Sigmoid colon (tissue), 6 donors: ENCODE measurements at regions not wholly inside any gene's neighbourhood (a gene's known extent, or its start where the extent isn't known, plus 50 kb on each side); places are given as distances from the start of the nearest gene placed in this dataset.

Experiments
- DNase-seq: peaks from one replicate; pipeline ENCODE4 v3.0.0-alpha.2; 2019
- H3K27ac ChIP-seq, 4 donors: fragments of 200-600 bp; sonication (generic); one replicate each; pipeline ENCODE4 v1.5.1; 2016 to 2019; ENCODE audit warnings: mild to moderate bottlenecking in 1 of 4
- H3K27me3 ChIP-seq, 3 donors: fragments of 200-600 bp; sonication (generic); one replicate each; pipeline ENCODE4 v1.5.1; 2019; ENCODE audit warnings: mild to moderate bottlenecking in 1 of 3
- H3K36me3 ChIP-seq, 4 donors: fragments of 200-600 bp; sonication (generic); one replicate each; pipeline ENCODE4 v1.5.1; 2016 to 2019
- H3K4me1 ChIP-seq, 4 donors: fragments of 200-600 bp; sonication (generic); one replicate each; pipeline ENCODE4 v1.5.1; 2017 to 2019
- H3K4me3 ChIP-seq, 4 donors: fragments of 200-600 bp; sonication (generic); one replicate each; pipeline ENCODE4 v1.5.1; 2017 to 2019; ENCODE audit warnings: mild to moderate bottlenecking in 2 of 4, moderate library complexity in 1 of 4
- H3K9me3 ChIP-seq, 4 donors: fragments of 200-600 bp in 3 of 4; sonication (generic) in 3 of 4; one replicate each; pipeline versions ENCODE4 v1.5.1 to v1.6.1; 2013 to 2019
- CTCF ChIP-seq, 4 experiments: fragments of 450-650 bp in 3 of 4; fragments of 200-600 bp in 1 of 4; IDR thresholded peaks; one replicate each; pipeline ENCODE4 v1.5.1; 2016 to 2019; ENCODE audit warnings: antibody characterized with exemption in 4 of 4, mild to moderate bottlenecking in 3 of 4, moderate library complexity in 2 of 4
- EP300 ChIP-seq, 4 donors: sonication (generic); formaldehyde crosslinking; IDR thresholded peaks; one replicate each; pipeline ENCODE4 v1.6.1; 2017; ENCODE audit warnings: antibody characterized with exemption in 4 of 4
- POLR2A ChIP-seq, 2 donors: fragments of 450-650 bp; IDR thresholded peaks; one replicate each; pipeline ENCODE4 v1.6.1; 2016; ENCODE audit warnings: antibody characterized with exemption in 2 of 2, mild to moderate bottlenecking in 2 of 2, moderate library complexity in 2 of 2
- POLR2AphosphoS5 ChIP-seq, 4 donors: sonication (generic); formaldehyde crosslinking; IDR thresholded peaks; one replicate each; pipeline ENCODE4 v1.6.1; 2017; ENCODE audit warnings: antibody characterized with exemption in 4 of 4
- WGBS, 2 donors: extraction: QIAGEN DNeasy Blood & Tissue Kit; methylation state at CpG; one replicate each; pipeline ENCODE4 v1.1.7; 2013; 5-methylcytosine and 5-hydroxymethylcytosine counted together
- intact Hi-C: fragments of 100-400 bp; cut with DNase I; formaldehyde crosslinking; loops from one replicate; pipeline ENCODE4 v1.15.1; 2023
- donor health status: healthy with polysubstance abuse.
- donor health status: healthy.

GRCh38 chr11:22920939-22921565, 60.8 kb upstream of the CCDC179 start:
- Histone ChIP-seq H3K27ac (no peak overlapping the region), H3K4me1 (no peaks in the 10 kb centered on the region), H3K9me3 (no peaks in the 10 kb centered on the region), H3K27me3 (no peaks in the 10 kb centered on the region), H3K4me3 (no peak overlapping the region), H3K36me3 (no peaks in the 10 kb centered on the region)
- DNase-seq, result no peak
- intact Hi-C loops, result no loop called here
- TF ChIP-seq CTCF (IDR thresholded peaks at IDR 0.05), result peak in 1 of 4 experiments; percentile 30
- no peak for TF ChIP-seq POLR2AphosphoS5 (IDR thresholded peaks at IDR 0.05)
- 54 to 56% methylated on average over 5 of the region's 5 CpGs for WGBS, 2 donors

GRCh38 chr11:22922672-22923071, 62.4 kb upstream of the CCDC179 start:
- no peaks in the 10 kb centered on the region for H3K4me1 ChIP-seq
- H3K36me3 ChIP-seq, result no peaks in the 10 kb centered on the region
- no peaks in the 10 kb centered on the region for H3K27me3 ChIP-seq
- 88 to 100% methylated on average over 1 of the region's 1 CpG for WGBS, 2 donors
- H3K4me3 ChIP-seq, result no peak overlapping the region
- no peaks in the 10 kb centered on the region for H3K9me3 ChIP-seq
- intact Hi-C loops, result no loop called here
- H3K27ac ChIP-seq, result no peak overlapping the region
- TF ChIP-seq CTCF (IDR thresholded peaks at IDR 0.05) (no peak), POLR2A (IDR thresholded peaks at IDR 0.05) (no peak), EP300 (IDR thresholded peaks at IDR 0.05) (no peak), POLR2AphosphoS5 (IDR thresholded peaks at IDR 0.05) (no peak)
- DNase-seq, result no peak

- DNase-seq, result no peak
Measured at GRCh38 chr11:22923561-22923960, 63.3 kb upstream of the CCDC179 start.

GRCh38 chr11:22926341-22926740, 66.1 kb upstream of the CCDC179 start:
- intact Hi-C loops, result no loop called here
- no peaks in the 10 kb centered on the region for H3K9me3 ChIP-seq
- DNase-seq, result no peak
- no peak for TF ChIP-seq POLR2AphosphoS5 (IDR thresholded peaks at IDR 0.05)
- no peak for TF ChIP-seq POLR2A (IDR thresholded peaks at IDR 0.05)
- TF ChIP-seq CTCF (IDR thresholded peaks at IDR 0.05), result no peak
- TF ChIP-seq EP300 (IDR thresholded peaks at IDR 0.05), result no peak
- H3K36me3 ChIP-seq, result no peaks in the 10 kb centered on the region
- no peaks in the 10 kb centered on the region for H3K27me3 ChIP-seq
- H3K4me3 ChIP-seq, result no peak overlapping the region
- no peaks in the 10 kb centered on the region for H3K4me1 ChIP-seq
- H3K27ac ChIP-seq, result no peak overlapping the region

More at GRCh38 chr11:22923561-22923960, 63.3 kb upstream of the CCDC179 start:
- Histone ChIP-seq H3K36me3 (no peaks in the 10 kb centered on the region), H3K4me1 (no peaks in the 10 kb centered on the region), H3K27ac (no peak overlapping the region), H3K9me3 (no peaks in the 10 kb centered on the region), H3K27me3 (no peaks in the 10 kb centered on the region), H3K4me3 (no peak overlapping the region)
- 94 to 95% methylated on average over 1 of the region's 1 CpG for WGBS, 2 donors
- TF ChIP-seq POLR2A (IDR thresholded peaks at IDR 0.05) (no peak), EP300 (IDR thresholded peaks at IDR 0.05) (no peak), CTCF (IDR thresholded peaks at IDR 0.05) (no peak), POLR2AphosphoS5 (IDR thresholded peaks at IDR 0.05) (no peak)
- intact Hi-C loops, result no loop called here

GRCh38 chr11:22927793-22928192, 67.5 kb upstream of the CCDC179 start:
- no peak overlapping the region for H3K4me3 ChIP-seq
- no peak for TF ChIP-seq EP300 (IDR thresholded peaks at IDR 0.05)
- no peak for TF ChIP-seq POLR2AphosphoS5 (IDR thresholded peaks at IDR 0.05)
- TF ChIP-seq CTCF (IDR thresholded peaks at IDR 0.05), result no peak
- TF ChIP-seq POLR2A (IDR thresholded peaks at IDR 0.05), result no peak
- H3K36me3 ChIP-seq, result no peaks in the 10 kb centered on the region
- H3K27ac ChIP-seq, result no peak overlapping the region
- intact Hi-C loops, result no loop called here
- H3K27me3 ChIP-seq, result no peaks in the 10 kb centered on the region
- no peaks in the 10 kb centered on the region for H3K4me1 ChIP-seq
- H3K9me3 ChIP-seq, result no peaks in the 10 kb centered on the region
- DNase-seq, result no peak
- 13 to 57% methylated on average over 2 of the region's 2 CpGs for WGBS, 2 donors
